Endothelial cell of umbilical vein (primary cell): ENCODE measurements at regions not wholly inside any gene's neighbourhood (a gene's known extent, or its start where the extent isn't known, plus 50 kb on each side); places are given as distances from the start of the nearest gene placed in this dataset.

Source experiments
- BruUV-seq: library from RNA; stranded (reverse); fragments of 400-500 nt; replicated peaks from 2 replicates; lab custom pipeline; 2021; lab: Mats Ljungman, UMichigan
- CTCF ChIA-PET: fragments of 300-600, 350-600 bp; sonication (Branson Sonifier 250); formaldehyde crosslinking; loops from one replicate; lab custom pipeline; 2021; ENCODE audit warnings: antibody characterized with exemption, inconsistent platforms; lab: Charles Lee
- POLR2A ChIA-PET: fragments of 300-600, 350-600 bp; sonication (Branson Sonifier 250); formaldehyde crosslinking; loops from one replicate; lab custom pipeline; 2021; ENCODE audit warnings: antibody characterized with exemption, inconsistent platforms; lab: Charles Lee
- DNase-seq: peaks from one replicate; pipeline ENCODE4 v3.0.0-alpha.2; 2011; ENCODE audit warnings: low read depth, low spot score
- FAIRE-seq: peaks from 2 replicates; lab custom pipeline; 2011; peaks lifted over from hg19 to GRCh38; lab: Jason Lieb, UNC
- H2AFZ ChIP-seq: 2 replicates; pipeline ENCODE4 v1.6.0; 2012; ENCODE audit warnings: low read depth, low read length, control low read depth, inconsistent platforms
- H3K27ac ChIP-seq: 2 replicates; pipeline ENCODE4 v1.5.1; 2011; ENCODE audit warnings: low read depth, mild to moderate bottlenecking, control low read depth, low read length, moderate library complexity; ENCODE audit not compliant: insufficient read depth
- H3K27me3 ChIP-seq, 2 experiments: 2 replicates each; pipeline versions ENCODE4 v1.6.0 to v1.6.1; 2011; ENCODE audit warnings: low read length in 2 of 2, mixed read lengths in 1 of 2; ENCODE audit not compliant: control insufficient read depth in 2 of 2, insufficient read depth in 2 of 2
- H3K36me3 ChIP-seq, 2 experiments: 2 replicates in 1 of 2; 3 replicates in 1 of 2; pipeline ENCODE4 v1.5.1; 2011; ENCODE audit warnings: low read length in 2 of 2, mild to moderate bottlenecking in 1 of 2, moderate library complexity in 1 of 2; ENCODE audit not compliant: control insufficient read depth in 2 of 2, insufficient read depth in 2 of 2; ENCODE audit errors: extremely low read depth in 1 of 2
- H3K4me1 ChIP-seq: 3 replicates; pipeline ENCODE4 v1.5.1; 2011; ENCODE audit warnings: mild to moderate bottlenecking, low read length; ENCODE audit not compliant: control insufficient read depth, insufficient read depth; ENCODE audit errors: extremely low read depth
- H3K4me2 ChIP-seq: 2 replicates; pipeline ENCODE4 v1.6.1; 2011; ENCODE audit warnings: low read length, control low read depth, mixed read lengths; ENCODE audit not compliant: insufficient read depth
- H3K4me3 ChIP-seq, 3 experiments: fragments of 200-600 bp in 1 of 3; sonication (generic), shearing (Covaris generic) in 1 of 3; replicated peaks in 1 of 3; 2 replicates each; pipeline ENCODE4 v1.5.1; 2011 to 2016; ENCODE audit warnings: control low read depth in 3 of 3, low read length in 3 of 3, mild to moderate bottlenecking in 2 of 3, inconsistent platforms in 1 of 3, low read depth in 1 of 3, moderate library complexity in 1 of 3; ENCODE audit not compliant: insufficient read depth in 1 of 3
- H3K79me2 ChIP-seq: 2 replicates; pipeline ENCODE4 v1.6.0; 2012; ENCODE audit warnings: low read length, inconsistent platforms; ENCODE audit not compliant: control insufficient read depth, insufficient read depth
- H3K9ac ChIP-seq: replicated peaks from 2 replicates; pipeline ENCODE3; 2011; ENCODE audit warnings: low read length, control low read depth; ENCODE audit not compliant: insufficient read depth; ENCODE audit errors: extremely low read depth
- H3K9me1 ChIP-seq: replicated peaks from 3 replicates; pipeline ENCODE4 v1.6.0; 2011; ENCODE audit warnings: mild to moderate bottlenecking, low read length; ENCODE audit not compliant: control insufficient read depth, insufficient read depth; ENCODE audit errors: extremely low read depth
- H3K9me3 ChIP-seq: replicated peaks from 2 replicates; pipeline ENCODE4 v1.5.1; 2012; ENCODE audit warnings: low read length, inconsistent platforms; ENCODE audit not compliant: control insufficient read depth, insufficient read depth
- H4K20me1 ChIP-seq: replicated peaks from 2 replicates; pipeline ENCODE3; 2011; ENCODE audit warnings: mild to moderate bottlenecking, low read length; ENCODE audit not compliant: control insufficient read depth, insufficient read depth; ENCODE audit errors: extremely low read depth
- CTCF ChIP-seq, 2 donors: IDR thresholded peaks; 1 replicate in 1 of 2; 2 replicates in 1 of 2; pipeline ENCODE4 v1.5.1; 2011; ENCODE audit warnings: low read length in 2 of 2, mild to moderate bottlenecking in 2 of 2, moderate library complexity in 2 of 2, control low read depth in 1 of 2, inconsistent platforms in 1 of 2, low read depth in 1 of 2; ENCODE audit not compliant: insufficient read depth in 1 of 2; ENCODE audit errors: extremely low read depth in 1 of 2
- EZH2 ChIP-seq: IDR thresholded peaks from 2 replicates; pipeline ENCODE4 v1.6.1; 2012; ENCODE audit warnings: borderline replicate concordance, low read depth, mild to moderate bottlenecking, moderate library complexity, low read length, inconsistent platforms; ENCODE audit not compliant: severe bottlenecking
- FOS ChIP-seq: IDR thresholded peaks from 2 replicates; pipeline ENCODE4 v1.6.1; 2011; ENCODE audit warnings: mild to moderate bottlenecking, low read length, moderate library complexity, borderline replicate concordance; ENCODE audit not compliant: insufficient read depth
- GATA2 ChIP-seq: IDR thresholded peaks from 2 replicates; pipeline ENCODE4 v1.7.0; 2011; ENCODE audit warnings: low read depth, mild to moderate bottlenecking, moderate library complexity, mixed read lengths, low read length; ENCODE audit not compliant: insufficient read length, insufficient read depth
- JUN ChIP-seq: IDR thresholded peaks from 2 replicates; pipeline ENCODE4 v1.6.1; 2011; ENCODE audit warnings: borderline replicate concordance, low read depth; ENCODE audit not compliant: insufficient read length, insufficient read depth
- MAX ChIP-seq: IDR thresholded peaks from 2 replicates; pipeline ENCODE4 v1.6.1; 2011; ENCODE audit not compliant: insufficient read depth, insufficient read length
- MYC ChIP-seq: IDR thresholded peaks from one replicate; pipeline ENCODE4 v1.6.1; 2011; ENCODE audit warnings: mild to moderate bottlenecking, low read depth, low read length
- POLR2A ChIP-seq: IDR thresholded peaks from 2 replicates; pipeline ENCODE4 v1.6.1; 2012; ENCODE audit warnings: low read depth, mild to moderate bottlenecking, control low read depth, low read length
- POLR2AphosphoS5 ChIP-seq: IDR thresholded peaks from 2 replicates; pipeline ENCODE4 v1.6.1; 2012; ENCODE audit warnings: low read depth, mild to moderate bottlenecking, control low read depth, low read length, moderate library complexity; ENCODE audit not compliant: insufficient read depth
- dilution Hi-C: fragments of 300-500 bp; cut with MboI; formaldehyde crosslinking; loops from one replicate; pipeline ENCODE4 v1.15.0; 2019; ENCODE audit warnings: low sequenced_read_pairs; ENCODE audit not compliant: extremely low pct_ligation_motif_present
- intact Hi-C: fragments of 100-400 bp; cut with micrococcal nuclease; formaldehyde crosslinking; loops from one replicate; pipeline ENCODE4 v1.10.0; 2022

DNA sequence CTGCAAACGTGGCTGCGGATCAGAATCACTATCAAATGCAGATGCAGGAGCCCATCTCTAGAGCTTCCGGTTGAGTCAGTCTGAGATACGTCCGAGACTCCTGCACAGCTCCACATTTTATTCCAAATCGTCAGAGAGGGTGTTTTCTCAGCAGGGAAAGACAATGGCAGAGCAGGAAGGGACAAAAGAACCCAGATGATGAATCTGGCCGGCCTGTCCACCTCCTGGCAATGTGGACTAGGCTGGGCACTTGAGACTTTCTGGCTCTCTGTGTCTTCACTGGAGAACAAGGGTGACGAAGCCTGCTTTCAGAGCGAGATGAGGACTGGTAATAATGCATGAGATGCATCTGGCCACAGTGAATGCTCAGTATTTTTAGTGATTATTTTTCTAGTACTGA is 255.9 kb upstream of the MYT1L start:
- TF ChIP-seq EZH2 (no peak), POLR2AphosphoS5 (no peak), FOS (no peak), POLR2A (no peak), MAX (no peak), GATA2 (no peak), MYC (no peak)
- peaks cover 2% of the 10 kb centered on the region for H3K9me3 ChIP-seq
- no peaks in the 10 kb centered on the region for H3K9me1 ChIP-seq
- CTCF ChIA-PET = no interaction called here
- no peak overlapping the region for H3K4me3 ChIP-seq
- H3K27me3 ChIP-seq = no peaks in the 10 kb centered on the region
- no TSS peak for BruUV-seq
- H3K4me1 ChIP-seq = no peaks in the 10 kb centered on the region
- H3K4me2 ChIP-seq = no peak overlapping the region
- dilution Hi-C loops = no loop called here
- H3K27ac ChIP-seq = no peak overlapping the region
- H3K9ac ChIP-seq = no peak overlapping the region
- intact Hi-C loops = no loop called here
- H2AFZ ChIP-seq = no peak overlapping the region
- DNase-seq (no peak), FAIRE-seq (no peak)
- POLR2A ChIA-PET = no interaction called here
- no peaks in the 10 kb centered on the region for H3K79me2 ChIP-seq
- H3K36me3 ChIP-seq = no peaks in the 10 kb centered on the region
- H4K20me1 ChIP-seq = no peaks in the 10 kb centered on the region

GRCh38 chr2:2586068-2586776 is 255.1 kb upstream of the MYT1L start:
- dilution Hi-C loops (no loop called here), intact Hi-C loops (no loop called here)
- Histone ChIP-seq H3K4me1 (no peaks in the 10 kb centered on the region), H3K9ac (no peak overlapping the region), H3K9me3 (peaks cover 2% of the 10 kb centered on the region), H3K27me3 (no peaks in the 10 kb centered on the region), H3K4me3 (no peak overlapping the region), H2AFZ (no peak overlapping the region), H3K79me2 (no peaks in the 10 kb centered on the region), H3K4me2 (no peak overlapping the region), H3K36me3 (no peaks in the 10 kb centered on the region), H4K20me1 (no peaks in the 10 kb centered on the region), H3K9me1 (no peaks in the 10 kb centered on the region), H3K27ac (no peak overlapping the region)
- ChIA-PET POLR2A (no interaction called here), CTCF (no interaction called here)
- no TSS peak for BruUV-seq
- no peak for FAIRE-seq
- TF ChIP-seq FOS = no peak
- TF ChIP-seq JUN = no peak
- TF ChIP-seq MAX = no peak
- TF ChIP-seq CTCF (IDR thresholded peaks at IDR 0.05; ENCODE audit: extremely low read depth in 1 of 2, insufficient read depth in 1 of 2, low read depth in 1 of 2, low read length in 2 of 2) = no peak
- TF ChIP-seq POLR2AphosphoS5 = no peak
- no peak for DNase-seq
